ENCODE measurements at regions not wholly inside any gene's neighbourhood (a gene's known extent, or its start where the extent isn't known, plus 50 kb on each side); places are given as distances from the start of the nearest gene placed in this dataset.
"Not testable (repeated sequence)": the region's sequence is repeated elsewhere in the genome, so short reads cannot be mapped to it uniquely, and the experiment has no call there.

- DNase-seq: no peak
Measured at GRCh38 chr6:169099411-169100202, 154.0 kb downstream of the THBS2 start.

- not testable (repeated sequence) for DNase-seq
Measured at GRCh38 chr6:169098651-169099050, 155.0 kb downstream of the THBS2 start.

- DNase-seq: no peak
Measured at GRCh38 chr6:169098116-169098515, 155.5 kb downstream of the THBS2 start.

- no peak for DNase-seq
Measured at GRCh38 chr6:169097381-169097959, 156.2 kb downstream of the THBS2 start.

GRCh38 chr6:169096388-169096787 lies 157.3 kb downstream of the THBS2 start:
- no peak for DNase-seq

GRCh38 chr6:169095153-169095552 lies 158.5 kb downstream of the THBS2 start:
- no peak for DNase-seq

- DNase-seq: no peak
Measured at GRCh38 chr6:169094552-169094950, 159.1 kb downstream of the THBS2 start.

GRCh38 chr6:169093770-169094551 lies 159.7 kb downstream of the THBS2 start:
- DNase-seq: no peak

- DNase-seq: no peak
Measured at GRCh38 chr6:169093066-169093723, 160.5 kb downstream of the THBS2 start.

GRCh38 chr6:169092375-169092774 lies 161.3 kb downstream of the THBS2 start:
- no peak for DNase-seq

- not testable (repeated sequence) for DNase-seq
Measured at GRCh38 chr6:169090514-169091127, 163.0 kb downstream of the THBS2 start.

- DNase-seq: no peak
Measured at GRCh38 chr6:169088762-169089161, 164.9 kb downstream of the THBS2 start.

GRCh38 chr6:169087443-169088041 lies 166.1 kb downstream of the THBS2 start:
- no peak for DNase-seq

GRCh38 chr6:169086616-169087015 lies 167.0 kb downstream of the THBS2 start:
- not testable (repeated sequence) for DNase-seq

- DNase-seq: no peak
Measured at GRCh38 chr6:169086020-169086419, 167.6 kb downstream of the THBS2 start.

- no peak for DNase-seq
Measured at GRCh38 chr6:169085466-169085865, 168.2 kb downstream of the THBS2 start.

GRCh38 chr6:169084557-169084956 lies 169.1 kb downstream of the THBS2 start:
- not testable (repeated sequence) for DNase-seq

GRCh38 chr6:169084067-169084466 lies 169.6 kb downstream of the THBS2 start:
- no peak for DNase-seq

- no peak for DNase-seq
Measured at GRCh38 chr6:169083508-169083874, 170.2 kb downstream of the THBS2 start.

GRCh38 chr6:169082817-169083507 lies 170.7 kb downstream of the THBS2 start:
- no peak for DNase-seq

GRCh38 chr6:169082093-169082492 lies 171.6 kb downstream of the THBS2 start:
- no peak for DNase-seq

- no peak for DNase-seq
Measured at GRCh38 chr6:169081248-169081647, 172.4 kb downstream of the THBS2 start.

Data from CD4-positive, alpha-beta T cell treated with Interleukin-4 for 4 hours (primary cell).